ENCODE measurements at regions not wholly inside any gene's neighbourhood (a gene's known extent, or its start where the extent isn't known, plus 50 kb on each side); places are given as distances from the start of the nearest gene placed in this dataset.

DNA sequence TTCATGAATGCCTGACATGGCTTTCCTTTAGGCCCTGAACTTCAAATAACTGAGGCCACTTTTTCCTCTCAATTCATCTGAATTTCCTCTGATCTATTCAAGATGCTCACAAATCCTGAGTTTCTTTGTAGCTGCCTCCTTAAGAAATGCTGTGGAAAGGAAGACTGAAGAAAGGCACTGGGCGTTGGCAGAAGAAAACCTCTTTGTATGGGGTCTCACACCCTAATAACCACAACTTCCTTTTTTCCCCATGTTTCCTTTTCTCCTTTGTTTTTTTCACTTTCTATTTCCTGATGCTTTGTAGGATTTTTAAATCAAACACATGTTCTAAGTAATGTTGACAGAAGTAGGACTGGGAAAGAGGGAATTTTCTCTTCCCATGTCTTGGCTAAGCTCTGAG, 447.4 kb downstream of the CMPK2 start:
- Histone ChIP-seq H3K27me3 (ENCODE audit: control insufficient read depth, insufficient read depth, low read length) (no peaks in the 10 kb centered on the region), H3K36me3 (ENCODE audit: control insufficient read depth, insufficient read depth, low read length) (no peaks in the 10 kb centered on the region), H3K4me3 (ENCODE audit: low read depth, low read length) (no peak overlapping the region), H3K4me1 (ENCODE audit: control insufficient read depth, insufficient read depth, low read length) (no peaks in the 10 kb centered on the region), H3K9me3 (ENCODE audit: control insufficient read depth, insufficient read depth, low read length) (no peaks in the 10 kb centered on the region), H3K27ac (ENCODE audit: low read depth, low read length) (no peak overlapping the region)
- no CpG with 5 or more reads among the region's 1 CpG for WGBS (ENCODE audit: insufficient coverage)
- DNase-seq (ENCODE audit: low read depth in 4 of 6, low spot score in 6 of 6) = peak in 1 of 6 donors; percentile 13

GRCh38 chr2:6421138-6421730, 444.5 kb downstream of the CMPK2 start:
- H3K4me1 ChIP-seq (ENCODE audit: control insufficient read depth, insufficient read depth, low read length) = no peaks in the 10 kb centered on the region
- peak in 2 of 6 donors; percentile 25 to 59 for DNase-seq (ENCODE audit: low read depth in 4 of 6, low spot score in 6 of 6)
- no peak overlapping the region for H3K4me3 ChIP-seq (ENCODE audit: low read depth, low read length)
- H3K27ac ChIP-seq (ENCODE audit: low read depth, low read length) = no peak overlapping the region
- H3K36me3 ChIP-seq (ENCODE audit: control insufficient read depth, insufficient read depth, low read length) = no peaks in the 10 kb centered on the region
- WGBS (ENCODE audit: insufficient coverage) = 75% methylated on average over 2 of the region's 12 CpGs
- H3K9me3 ChIP-seq (ENCODE audit: control insufficient read depth, insufficient read depth, low read length) = no peaks in the 10 kb centered on the region
- H3K27me3 ChIP-seq (ENCODE audit: control insufficient read depth, insufficient read depth, low read length) = no peaks in the 10 kb centered on the region

DNA sequence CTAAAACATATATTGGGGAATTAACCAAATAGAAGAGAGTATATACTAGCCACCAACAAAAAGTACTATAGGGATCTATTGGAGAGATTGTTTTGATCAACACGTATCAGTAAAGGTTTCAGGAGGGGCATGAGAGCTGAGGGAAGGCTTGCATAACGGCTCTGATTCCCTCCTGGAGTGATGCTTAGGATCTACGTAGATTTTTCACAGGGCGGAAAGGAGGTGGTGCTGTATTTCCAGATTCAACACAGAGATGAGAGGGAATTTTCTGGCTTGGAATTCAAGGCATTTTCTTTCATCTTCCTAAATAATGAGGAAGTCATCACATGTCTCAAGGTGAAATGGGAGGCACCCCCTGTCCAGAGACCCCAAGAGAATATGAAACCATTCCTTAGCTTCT, 443.8 kb downstream of the CMPK2 start:
- peak in 2 of 6 donors; percentile 21 to 63 for DNase-seq (ENCODE audit: low read depth in 4 of 6, low spot score in 6 of 6)
- Histone ChIP-seq H3K9me3 (ENCODE audit: control insufficient read depth, insufficient read depth, low read length) (no peaks in the 10 kb centered on the region), H3K27ac (ENCODE audit: low read depth, low read length) (no peak overlapping the region), H3K4me3 (ENCODE audit: low read depth, low read length) (no peak overlapping the region), H3K27me3 (ENCODE audit: control insufficient read depth, insufficient read depth, low read length) (no peaks in the 10 kb centered on the region), H3K36me3 (ENCODE audit: control insufficient read depth, insufficient read depth, low read length) (no peaks in the 10 kb centered on the region), H3K4me1 (ENCODE audit: control insufficient read depth, insufficient read depth, low read length) (no peaks in the 10 kb centered on the region)
- WGBS (ENCODE audit: insufficient coverage) = 32% methylated on average over 2 of the region's 4 CpGs

DNA sequence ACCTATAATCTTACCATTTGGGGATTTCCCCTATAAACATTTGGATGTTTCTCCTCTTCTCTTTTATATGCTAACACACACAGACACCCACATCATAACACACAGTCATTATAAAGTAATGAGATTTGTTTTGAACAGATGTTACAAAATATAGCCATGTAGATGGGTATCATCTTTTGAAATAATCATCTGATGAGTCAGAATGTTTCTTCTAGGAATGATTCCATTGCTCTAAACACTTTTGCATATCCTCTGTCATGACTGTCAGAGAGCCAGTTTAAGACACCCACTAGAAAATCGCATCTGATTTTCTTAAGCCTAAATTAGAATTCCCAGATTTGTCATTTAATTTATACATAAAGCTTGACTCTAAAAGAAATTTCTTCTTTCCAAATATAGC, 442.6 kb downstream of the CMPK2 start:
- Histone ChIP-seq H3K4me1 (ENCODE audit: control insufficient read depth, insufficient read depth, low read length) (no peaks in the 10 kb centered on the region), H3K9me3 (ENCODE audit: control insufficient read depth, insufficient read depth, low read length) (no peaks in the 10 kb centered on the region), H3K36me3 (ENCODE audit: control insufficient read depth, insufficient read depth, low read length) (no peaks in the 10 kb centered on the region), H3K4me3 (ENCODE audit: low read depth, low read length) (no peak overlapping the region), H3K27ac (ENCODE audit: low read depth, low read length) (no peak overlapping the region), H3K27me3 (ENCODE audit: control insufficient read depth, insufficient read depth, low read length) (no peaks in the 10 kb centered on the region)
- DNase-seq (ENCODE audit: low read depth in 4 of 6, low spot score in 6 of 6) = peak in 2 of 6 donors; percentile 34 to 81
- no CpG with 5 or more reads among the region's 1 CpG for WGBS (ENCODE audit: insufficient coverage)

GRCh38 chr2:6423944-6424343, 441.8 kb downstream of the CMPK2 start:
- Histone ChIP-seq H3K9me3 (ENCODE audit: control insufficient read depth, insufficient read depth, low read length) (no peaks in the 10 kb centered on the region), H3K27me3 (ENCODE audit: control insufficient read depth, insufficient read depth, low read length) (no peaks in the 10 kb centered on the region), H3K4me3 (ENCODE audit: low read depth, low read length) (no peak overlapping the region), H3K36me3 (ENCODE audit: control insufficient read depth, insufficient read depth, low read length) (no peaks in the 10 kb centered on the region), H3K4me1 (ENCODE audit: control insufficient read depth, insufficient read depth, low read length) (no peaks in the 10 kb centered on the region), H3K27ac (ENCODE audit: low read depth, low read length) (no peak overlapping the region)
- WGBS (ENCODE audit: insufficient coverage) = 32% methylated on average over 2 of the region's 6 CpGs
- DNase-seq (ENCODE audit: low read depth in 4 of 6, low spot score in 6 of 6) = peak in 1 of 6 donors; percentile 19

DNA sequence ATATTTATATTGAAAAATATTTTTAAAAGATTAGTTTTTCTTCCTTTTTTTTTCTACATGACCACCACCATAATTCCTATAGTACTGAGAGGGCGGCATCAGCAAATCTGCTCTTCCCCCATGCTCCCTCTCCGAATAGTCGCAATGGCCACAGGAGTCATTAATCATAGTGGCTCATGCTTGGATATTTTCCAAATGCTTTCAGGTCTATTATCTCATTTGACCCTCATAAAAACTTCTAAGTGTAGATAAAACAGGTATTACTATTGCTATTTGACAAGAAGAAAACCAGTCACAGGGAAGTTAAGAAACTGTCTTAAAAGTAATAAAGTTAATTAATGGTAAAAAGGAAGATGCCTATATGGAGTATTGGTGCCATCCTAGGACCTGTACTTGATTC, 440.7 kb downstream of the CMPK2 start:
- Histone ChIP-seq H3K27ac (ENCODE audit: low read depth, low read length) (no peak overlapping the region), H3K36me3 (ENCODE audit: control insufficient read depth, insufficient read depth, low read length) (no peaks in the 10 kb centered on the region), H3K27me3 (ENCODE audit: control insufficient read depth, insufficient read depth, low read length) (no peaks in the 10 kb centered on the region), H3K4me3 (ENCODE audit: low read depth, low read length) (no peak overlapping the region), H3K9me3 (ENCODE audit: control insufficient read depth, insufficient read depth, low read length) (no peaks in the 10 kb centered on the region), H3K4me1 (ENCODE audit: control insufficient read depth, insufficient read depth, low read length) (no peaks in the 10 kb centered on the region)
- peak in 1 of 6 donors; percentile 43 for DNase-seq (ENCODE audit: low read depth in 4 of 6, low spot score in 6 of 6)
- WGBS (ENCODE audit: insufficient coverage) = no CpG with 5 or more reads among the region's 3 CpGs

GRCh38 chr2:6429210-6429986, 436.3 kb downstream of the CMPK2 start:
- no peaks in the 10 kb centered on the region for H3K9me3 ChIP-seq (ENCODE audit: control insufficient read depth, insufficient read depth, low read length)
- no peaks in the 10 kb centered on the region for H3K27me3 ChIP-seq (ENCODE audit: control insufficient read depth, insufficient read depth, low read length)
- 91% methylated on average over 14 of the region's 19 CpGs for WGBS (ENCODE audit: insufficient coverage)

DNA sequence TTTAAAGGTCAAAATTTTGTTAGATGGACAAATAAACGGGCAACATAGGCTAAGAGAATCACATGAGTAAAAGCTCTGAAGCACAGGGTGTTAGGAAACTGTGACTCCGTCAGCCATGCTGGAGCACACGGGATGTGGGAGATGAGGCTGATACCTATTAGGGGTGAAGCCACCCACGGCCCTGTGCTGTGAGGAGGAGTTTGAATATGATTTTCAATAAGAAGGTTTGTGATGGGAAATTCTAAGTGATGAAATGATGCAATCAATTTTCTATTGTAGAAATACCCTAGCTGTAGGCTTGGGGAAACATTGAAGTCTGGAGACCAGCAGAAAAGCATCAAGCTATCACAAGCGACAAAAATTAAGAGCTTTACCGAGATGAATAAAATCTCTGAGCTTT, 431.3 kb downstream of the CMPK2 start:
- no peak for DNase-seq (ENCODE audit: low read depth in 4 of 6, low spot score in 6 of 6)
- no peaks in the 10 kb centered on the region for H3K9me3 ChIP-seq (ENCODE audit: control insufficient read depth, insufficient read depth, low read length)
- no peaks in the 10 kb centered on the region for H3K4me1 ChIP-seq (ENCODE audit: control insufficient read depth, insufficient read depth, low read length)
- no peaks in the 10 kb centered on the region for H3K36me3 ChIP-seq (ENCODE audit: control insufficient read depth, insufficient read depth, low read length)
- no peak overlapping the region for H3K4me3 ChIP-seq (ENCODE audit: low read depth, low read length)
- H3K27me3 ChIP-seq (ENCODE audit: control insufficient read depth, insufficient read depth, low read length) = no peaks in the 10 kb centered on the region
- WGBS (ENCODE audit: insufficient coverage) = 95% methylated on average over 6 of the region's 6 CpGs
- H3K27ac ChIP-seq (ENCODE audit: low read depth, low read length) = no peak overlapping the region

More at GRCh38 chr2:6429210-6429986, 436.3 kb downstream of the CMPK2 start:
- DNase-seq (ENCODE audit: low read depth in 4 of 6, low spot score in 6 of 6) = no peak
- Histone ChIP-seq H3K4me1 (ENCODE audit: control insufficient read depth, insufficient read depth, low read length) (no peaks in the 10 kb centered on the region), H3K36me3 (ENCODE audit: control insufficient read depth, insufficient read depth, low read length) (no peaks in the 10 kb centered on the region), H3K27ac (ENCODE audit: low read depth, low read length) (no peak overlapping the region), H3K4me3 (ENCODE audit: low read depth, low read length) (no peak overlapping the region)

GRCh38 chr2:6441800-6442199, 423.9 kb downstream of the CMPK2 start:
- Histone ChIP-seq H3K9me3 (ENCODE audit: control insufficient read depth, insufficient read depth, low read length) (no peaks in the 10 kb centered on the region), H3K4me3 (ENCODE audit: low read depth, low read length) (no peak overlapping the region), H3K36me3 (ENCODE audit: control insufficient read depth, insufficient read depth, low read length) (no peaks in the 10 kb centered on the region), H3K27ac (ENCODE audit: low read depth, low read length) (no peak overlapping the region), H3K4me1 (ENCODE audit: control insufficient read depth, insufficient read depth, low read length) (no peaks in the 10 kb centered on the region), H3K27me3 (ENCODE audit: control insufficient read depth, insufficient read depth, low read length) (no peaks in the 10 kb centered on the region)
- 94% methylated on average over 2 of the region's 2 CpGs for WGBS (ENCODE audit: insufficient coverage)
- no peak for DNase-seq (ENCODE audit: low read depth in 4 of 6, low spot score in 6 of 6)

Data from spinal cord (tissue), 9 donors.